ENCODE measurements at regions not wholly inside any gene's neighbourhood (a gene's known extent, or its start where the extent isn't known, plus 50 kb on each side); places are given as distances from the start of the nearest gene placed in this dataset.

DNA sequence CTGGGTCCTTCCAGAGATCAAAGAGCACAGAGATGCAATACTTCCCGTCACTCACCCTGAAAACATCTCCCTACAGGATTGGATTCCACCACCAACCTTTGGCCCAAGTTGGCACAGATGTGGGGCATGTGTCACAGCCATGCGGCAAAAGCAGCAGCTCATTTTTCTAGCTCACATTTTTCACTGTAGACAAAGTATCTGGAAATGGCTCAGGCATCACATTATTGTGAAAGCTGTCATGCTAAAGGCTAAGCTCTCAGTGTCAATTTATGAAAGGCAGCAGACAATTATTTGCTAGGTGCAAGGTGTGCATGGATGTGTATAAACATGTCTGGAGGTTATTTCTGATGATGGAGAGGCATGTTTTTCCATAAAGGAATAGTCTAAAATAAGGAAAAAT, 213.3 kb upstream of the PRNP start:
- Histone ChIP-seq H3K9me3 (ENCODE audit: insufficient read depth, low read length) (no peaks in the 10 kb centered on the region), H3K36me3 (ENCODE audit: low read length) (no peaks in the 10 kb centered on the region), H4K20me1 (ENCODE audit: low read depth, low read length) (no peaks in the 10 kb centered on the region), H3K27ac (ENCODE audit: low read depth, low read length) (no peak overlapping the region), H3K4me2 (ENCODE audit: low read depth, low read length, poor library complexity, severe bottlenecking) (no peak overlapping the region), H3K9me2 (replicated peaks; ENCODE audit: insufficient read depth, low read length) (no peaks in the 10 kb centered on the region), H3K27me3 (ENCODE audit: low read length) (no peaks in the 10 kb centered on the region), H2AFZ (ENCODE audit: low read depth, low read length, severe bottlenecking) (no peak overlapping the region), H3K4me3 (ENCODE audit: insufficient read depth, low read length, poor library complexity, severe bottlenecking) (no peak overlapping the region), H3K79me2 (ENCODE audit: insufficient read depth, low read length) (no peaks in the 10 kb centered on the region), H3F3A (ENCODE audit: insufficient read depth) (no peaks in the 10 kb centered on the region), H3K9ac (ENCODE audit: low read length) (no peak overlapping the region)
- no peak for TF ChIP-seq EZH2phosphoT487 (conservative IDR thresholded peaks at IDR 0.05; ENCODE audit: low read length)
- TF ChIP-seq, protein P1, sequence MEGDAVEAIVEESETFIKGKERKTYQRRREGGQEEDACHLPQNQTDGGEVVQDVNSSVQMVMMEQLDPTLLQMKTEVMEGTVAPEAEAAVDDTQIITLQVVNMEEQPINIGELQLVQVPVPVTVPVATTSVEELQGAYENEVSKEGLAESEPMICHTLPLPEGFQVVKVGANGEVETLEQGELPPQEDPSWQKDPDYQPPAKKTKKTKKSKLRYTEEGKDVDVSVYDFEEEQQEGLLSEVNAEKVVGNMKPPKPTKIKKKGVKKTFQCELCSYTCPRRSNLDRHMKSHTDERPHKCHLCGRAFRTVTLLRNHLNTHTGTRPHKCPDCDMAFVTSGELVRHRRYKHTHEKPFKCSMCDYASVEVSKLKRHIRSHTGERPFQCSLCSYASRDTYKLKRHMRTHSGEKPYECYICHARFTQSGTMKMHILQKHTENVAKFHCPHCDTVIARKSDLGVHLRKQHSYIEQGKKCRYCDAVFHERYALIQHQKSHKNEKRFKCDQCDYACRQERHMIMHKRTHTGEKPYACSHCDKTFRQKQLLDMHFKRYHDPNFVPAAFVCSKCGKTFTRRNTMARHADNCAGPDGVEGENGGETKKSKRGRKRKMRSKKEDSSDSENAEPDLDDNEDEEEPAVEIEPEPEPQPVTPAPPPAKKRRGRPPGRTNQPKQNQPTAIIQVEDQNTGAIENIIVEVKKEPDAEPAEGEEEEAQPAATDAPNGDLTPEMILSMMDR (IDR thresholded peaks at IDR 0.05; ENCODE audit: insufficient read depth, low read length, poor library complexity, severe bottlenecking): no peak

DNA sequence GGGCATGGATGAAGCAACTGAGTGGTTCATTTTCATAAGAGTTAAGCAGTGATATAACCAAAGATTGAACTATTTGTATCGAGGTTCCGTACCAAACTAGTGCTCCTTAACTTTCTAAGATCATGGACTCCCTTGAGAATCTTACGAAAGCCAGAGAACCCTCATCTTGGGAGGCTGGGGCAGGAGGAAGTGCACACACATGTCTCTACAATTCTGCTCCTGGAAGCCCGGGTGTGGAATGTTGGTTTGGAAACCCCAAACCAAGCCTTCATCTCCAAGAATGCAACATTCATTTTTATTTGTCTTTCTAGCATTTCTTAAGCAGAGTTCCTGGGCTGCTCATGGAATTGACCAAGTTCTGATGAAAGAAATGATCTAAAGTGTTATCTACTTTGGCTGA, 215.0 kb upstream of the PRNP start:
- no peaks in the 10 kb centered on the region for H3K9me2 ChIP-seq (replicated peaks; ENCODE audit: insufficient read depth, low read length)
- H3K9me3 ChIP-seq (ENCODE audit: insufficient read depth, low read length): no peaks in the 10 kb centered on the region
- no peaks in the 10 kb centered on the region for H3K36me3 ChIP-seq (ENCODE audit: low read length)
- no peaks in the 10 kb centered on the region for H3K27me3 ChIP-seq (ENCODE audit: low read length)
- TF ChIP-seq, protein P1 (IDR thresholded peaks at IDR 0.05; ENCODE audit: insufficient read depth, low read length, poor library complexity, severe bottlenecking): no peak
- no peak for TF ChIP-seq EZH2phosphoT487 (conservative IDR thresholded peaks at IDR 0.05; ENCODE audit: low read length)
- H3F3A ChIP-seq (ENCODE audit: insufficient read depth): no peaks in the 10 kb centered on the region
- H3K4me3 ChIP-seq (ENCODE audit: insufficient read depth, low read length, poor library complexity, severe bottlenecking): no peak overlapping the region
- H3K4me2 ChIP-seq (ENCODE audit: low read depth, low read length, poor library complexity, severe bottlenecking): no peak overlapping the region
- no peak overlapping the region for H2AFZ ChIP-seq (ENCODE audit: low read depth, low read length, severe bottlenecking)
- H3K27ac ChIP-seq (ENCODE audit: low read depth, low read length): no peak overlapping the region
- H3K9ac ChIP-seq (ENCODE audit: low read length): no peak overlapping the region
- H4K20me1 ChIP-seq (ENCODE audit: low read depth, low read length): no peaks in the 10 kb centered on the region
- no peaks in the 10 kb centered on the region for H3K79me2 ChIP-seq (ENCODE audit: insufficient read depth, low read length)

DNA sequence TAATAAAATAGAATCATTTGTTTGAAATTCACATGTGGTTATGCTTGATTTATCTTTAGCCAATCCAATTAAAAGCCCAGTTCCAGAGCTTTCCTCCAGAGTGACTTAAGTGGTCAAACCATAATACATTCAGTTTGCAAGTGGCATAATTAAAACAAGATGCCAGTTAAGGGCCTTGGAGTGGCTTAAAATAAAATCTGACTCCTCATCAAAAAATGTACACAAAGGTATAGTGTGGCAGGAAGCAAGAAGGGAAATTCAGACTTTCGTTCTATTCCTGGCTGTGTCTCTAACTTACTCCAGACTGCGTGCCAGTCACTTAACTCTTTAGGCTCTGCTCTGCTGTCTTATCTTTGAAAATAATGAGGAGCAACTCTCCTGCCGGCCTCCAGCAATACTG, 215.9 kb upstream of the PRNP start:
- Histone ChIP-seq H4K20me1 (ENCODE audit: low read depth, low read length) (no peaks in the 10 kb centered on the region), H3K9ac (ENCODE audit: low read length) (no peak overlapping the region), H3K36me3 (ENCODE audit: low read length) (no peaks in the 10 kb centered on the region), H3K27ac (ENCODE audit: low read depth, low read length) (no peak overlapping the region), H3K27me3 (ENCODE audit: low read length) (no peaks in the 10 kb centered on the region), H2AFZ (ENCODE audit: low read depth, low read length, severe bottlenecking) (no peak overlapping the region), H3K9me3 (ENCODE audit: insufficient read depth, low read length) (no peaks in the 10 kb centered on the region), H3F3A (ENCODE audit: insufficient read depth) (no peaks in the 10 kb centered on the region), H3K4me2 (ENCODE audit: low read depth, low read length, poor library complexity, severe bottlenecking) (no peak overlapping the region), H3K9me2 (replicated peaks; ENCODE audit: insufficient read depth, low read length) (no peaks in the 10 kb centered on the region), H3K4me3 (ENCODE audit: insufficient read depth, low read length, poor library complexity, severe bottlenecking) (no peak overlapping the region), H3K79me2 (ENCODE audit: insufficient read depth, low read length) (no peaks in the 10 kb centered on the region)
- TF ChIP-seq, protein P1 (IDR thresholded peaks at IDR 0.05; ENCODE audit: insufficient read depth, low read length, poor library complexity, severe bottlenecking): no peak
- no peak for TF ChIP-seq EZH2phosphoT487 (conservative IDR thresholded peaks at IDR 0.05; ENCODE audit: low read length)

DNA sequence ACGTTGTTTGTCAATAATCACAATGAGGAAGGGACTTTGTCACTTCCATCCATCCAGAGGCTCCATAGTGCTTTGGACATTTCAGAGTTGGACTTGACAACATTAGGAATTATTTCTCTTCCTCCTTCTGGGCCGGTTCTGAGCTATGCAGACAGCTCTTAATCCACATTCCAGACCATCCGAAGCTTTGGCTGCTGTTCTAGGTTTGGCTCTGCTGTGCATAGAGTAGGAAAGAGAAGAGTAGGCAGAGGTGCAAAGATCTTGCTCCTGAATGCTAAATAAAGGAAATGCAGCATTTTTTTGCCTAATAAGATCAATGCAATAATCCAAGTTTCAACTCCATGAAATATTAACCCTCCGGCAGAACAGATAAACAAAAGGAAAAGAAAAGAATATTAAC, 216.3 kb upstream of the PRNP start:
- Histone ChIP-seq H3K4me2 (ENCODE audit: low read depth, low read length, poor library complexity, severe bottlenecking) (no peak overlapping the region), H3K4me3 (ENCODE audit: insufficient read depth, low read length, poor library complexity, severe bottlenecking) (no peak overlapping the region), H3K27me3 (ENCODE audit: low read length) (no peaks in the 10 kb centered on the region), H4K20me1 (ENCODE audit: low read depth, low read length) (no peaks in the 10 kb centered on the region), H2AFZ (ENCODE audit: low read depth, low read length, severe bottlenecking) (no peak overlapping the region), H3K9me2 (replicated peaks; ENCODE audit: insufficient read depth, low read length) (no peaks in the 10 kb centered on the region), H3K9me3 (ENCODE audit: insufficient read depth, low read length) (no peaks in the 10 kb centered on the region), H3K27ac (ENCODE audit: low read depth, low read length) (no peak overlapping the region), H3K36me3 (ENCODE audit: low read length) (no peaks in the 10 kb centered on the region), H3K79me2 (ENCODE audit: insufficient read depth, low read length) (no peaks in the 10 kb centered on the region), H3F3A (ENCODE audit: insufficient read depth) (no peaks in the 10 kb centered on the region), H3K9ac (ENCODE audit: low read length) (no peak overlapping the region)
- TF ChIP-seq, protein P1 (IDR thresholded peaks at IDR 0.05; ENCODE audit: insufficient read depth, low read length, poor library complexity, severe bottlenecking): no peak
- no peak for TF ChIP-seq EZH2phosphoT487 (conservative IDR thresholded peaks at IDR 0.05; ENCODE audit: low read length)

Measured in SU-DHL-6 (cell line).